ENCODE measurements at regions not wholly inside any gene's neighbourhood (a gene's known extent, or its start where the extent isn't known, plus 50 kb on each side); places are given as distances from the start of the nearest gene placed in this dataset.

DNA sequence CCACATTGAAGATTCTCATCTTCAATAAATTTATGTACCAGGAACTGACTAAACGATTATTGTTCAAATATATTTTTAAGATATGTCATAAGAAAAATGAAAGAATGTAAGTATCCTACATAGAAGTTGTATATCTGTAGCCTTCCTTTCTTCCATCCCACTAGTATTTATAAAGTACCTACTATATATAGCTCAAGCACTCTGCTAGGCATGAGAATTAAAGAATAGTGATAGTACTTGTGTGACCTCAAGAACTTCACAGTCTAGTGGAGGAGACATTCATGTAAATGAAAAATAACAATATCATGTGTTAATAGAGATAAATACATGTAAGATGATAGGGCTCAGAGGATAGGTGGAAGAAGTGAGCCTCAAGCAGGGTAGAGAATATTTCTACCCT lies 201.0 kb upstream of the HMHB1 start:
- H3K27me3 Mint-ChIP-seq (ENCODE audit: low read depth): peaks cover 3% of the 10 kb centered on the region
- no CpG with 5 or more reads among the region's 1 CpG for WGBS (ENCODE audit: extremely low coverage, insufficient read length, low lambda C conversion rate)
- no peak overlapping the region for H3K4me3 Mint-ChIP-seq

More for the DNA sequence above, 201.0 kb upstream of the HMHB1 start:
- Histone ChIP-seq H3K18ac (ENCODE audit: insufficient read length, low read depth, low read length) (no peak overlapping the region), H3K23me2 (ENCODE audit: insufficient read length, low read depth, low read length, poor library complexity, severe bottlenecking) (no peaks in the 10 kb centered on the region), H3K27ac (ENCODE audit: insufficient read length, low read depth, low read length) (no peak overlapping the region), H3K79me2 (ENCODE audit: insufficient read depth, low read length) (no peaks in the 10 kb centered on the region), H3K27me3 (ENCODE audit: insufficient read depth, low read length) (no peaks in the 10 kb centered on the region), H3K9ac (ENCODE audit: extremely low read depth, insufficient read length, low read length) (no peak overlapping the region), H4K5ac (ENCODE audit: insufficient read length, low read depth, low read length) (no peak overlapping the region), H3K4ac (ENCODE audit: low read depth, low read length) (no peak overlapping the region), H3K23ac (ENCODE audit: insufficient read length, low read depth, low read length) (no peak overlapping the region), H3K56ac (ENCODE audit: insufficient read length, low read depth, low read length) (no peak overlapping the region), H2AK5ac (ENCODE audit: insufficient read length, low read length) (no peak overlapping the region), H3K4me2 (ENCODE audit: insufficient read depth, insufficient read length, low read length) (no peak overlapping the region), H4K8ac (replicated peaks; ENCODE audit: insufficient read length, low read depth, low read length) (no peak overlapping the region), H3K79me1 (ENCODE audit: insufficient read depth, low read depth, low read length, poor library complexity, severe bottlenecking) (no peaks in the 10 kb centered on the region), H2BK20ac (ENCODE audit: low read depth, low read length, poor library complexity, severe bottlenecking) (no peak overlapping the region), H2BK5ac (ENCODE audit: insufficient read length, low read length) (no peak overlapping the region), H2BK120ac (ENCODE audit: low read depth, low read length, poor library complexity, severe bottlenecking) (no peak overlapping the region), H3K14ac (ENCODE audit: insufficient read depth, low read length) (no peak overlapping the region), H3K4me1 (ENCODE audit: insufficient read depth, low read length) (no peaks in the 10 kb centered on the region), H4K91ac (ENCODE audit: insufficient read length, low read depth, low read length) (no peak overlapping the region), H2AFZ (ENCODE audit: low read length) (no peak overlapping the region), H2BK15ac (ENCODE audit: low read depth, low read length) (no peak overlapping the region), H2BK12ac (ENCODE audit: insufficient read length, low read depth, low read length) (no peak overlapping the region), H3T11ph (ENCODE audit: low read length) (no peak overlapping the region), H3K9me3 (ENCODE audit: control insufficient read depth, low read depth, low read length) (no peaks in the 10 kb centered on the region), H4K20me1 (ENCODE audit: control insufficient read depth, insufficient read depth, insufficient read length) (no peaks in the 10 kb centered on the region)
- peaks cover 7 to 12% of the 10 kb centered on the region in 2 experiments; a peak in 4 of 5 replicates for H3K9me3 Mint-ChIP-seq
- H3K36me3 Mint-ChIP-seq (ENCODE audit: insufficient read depth in 1 of 3, low read depth in 3 of 3): peaks cover 0 to 7% (median 3%) of the 10 kb centered on the region in 3 experiments; a peak in 4 of 7 replicates
- DNase-seq: no peak
- H3K4me1 Mint-ChIP-seq: peaks cover 3 to 10% of the 10 kb centered on the region in 2 experiments
- TF ChIP-seq CTCF (conservative IDR thresholded peaks at IDR 0.05): no peak
- no peak overlapping the region for H3K27ac Mint-ChIP-seq

Data from H9 (cell line).